ENCODE measurements at regions not wholly inside any gene's neighbourhood (a gene's known extent, or its start where the extent isn't known, plus 50 kb on each side); places are given as distances from the start of the nearest gene placed in this dataset.
"Not testable (repeated sequence)": the region's sequence is repeated elsewhere in the genome, so short reads cannot be mapped to it uniquely, and the experiment has no call there.

DNA sequence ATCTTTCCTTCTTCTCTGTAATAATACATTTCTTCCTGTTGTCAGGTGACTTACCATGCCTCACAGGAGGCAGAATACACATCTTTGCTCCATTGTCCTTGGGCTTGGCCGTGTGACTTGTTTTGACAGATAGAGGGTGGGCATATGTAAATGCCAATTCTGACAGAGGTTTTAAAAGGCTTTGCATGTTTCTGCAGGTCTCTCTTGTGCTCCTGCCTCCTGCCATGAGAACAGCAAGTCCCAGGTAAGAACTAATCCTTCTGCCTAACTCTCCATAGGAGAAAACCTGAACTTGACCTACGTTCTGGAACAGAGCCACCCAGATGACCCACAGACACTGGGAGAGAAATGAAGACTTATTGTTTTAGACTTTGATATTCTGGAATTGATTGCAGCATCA is 88.7 kb upstream of the TNFSF11 start:
- DNase-seq: no peak

DNA sequence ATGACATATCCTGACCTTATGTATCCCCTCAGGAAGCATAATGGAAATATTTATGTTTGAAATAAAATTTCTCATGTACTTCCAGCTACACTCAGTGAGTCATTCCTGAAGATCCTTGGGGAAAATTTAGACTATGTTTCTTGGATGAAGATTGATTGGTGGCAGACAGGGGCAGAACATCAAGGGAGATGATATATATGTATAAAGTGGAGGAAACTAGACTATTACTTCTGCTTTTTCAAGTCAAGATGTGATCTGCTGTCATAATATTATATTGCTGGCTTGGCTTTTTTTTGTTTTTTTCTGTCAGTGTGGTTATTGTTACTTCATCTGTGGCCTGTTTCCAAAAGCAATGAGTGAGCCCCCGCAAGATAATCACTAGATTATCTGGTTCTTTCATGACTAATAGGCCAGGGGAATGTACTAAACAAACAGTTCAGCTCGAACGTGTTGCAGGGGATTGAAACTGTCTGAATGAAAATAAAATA is 87.2 kb upstream of the TNFSF11 start:
- no peak for DNase-seq

DNA sequence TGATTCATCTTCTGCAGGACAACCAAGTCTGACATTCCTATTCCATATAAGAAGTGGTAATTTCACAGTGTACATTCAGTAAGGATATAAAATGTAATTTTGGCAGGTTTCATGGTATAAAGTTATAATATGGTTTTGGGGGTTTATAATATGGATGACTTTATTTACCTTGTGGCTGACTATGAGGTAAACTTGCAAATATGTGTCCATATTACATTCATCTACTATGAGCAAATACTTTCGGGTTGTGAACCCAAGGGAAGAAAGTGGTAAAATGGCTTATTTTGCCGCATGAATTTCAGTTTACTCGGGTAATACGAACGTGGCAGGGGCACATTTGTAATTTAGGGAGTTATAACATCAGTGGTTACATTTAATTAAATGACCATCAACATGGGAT is 86.7 kb upstream of the TNFSF11 start:
- DNase-seq: no peak

DNA sequence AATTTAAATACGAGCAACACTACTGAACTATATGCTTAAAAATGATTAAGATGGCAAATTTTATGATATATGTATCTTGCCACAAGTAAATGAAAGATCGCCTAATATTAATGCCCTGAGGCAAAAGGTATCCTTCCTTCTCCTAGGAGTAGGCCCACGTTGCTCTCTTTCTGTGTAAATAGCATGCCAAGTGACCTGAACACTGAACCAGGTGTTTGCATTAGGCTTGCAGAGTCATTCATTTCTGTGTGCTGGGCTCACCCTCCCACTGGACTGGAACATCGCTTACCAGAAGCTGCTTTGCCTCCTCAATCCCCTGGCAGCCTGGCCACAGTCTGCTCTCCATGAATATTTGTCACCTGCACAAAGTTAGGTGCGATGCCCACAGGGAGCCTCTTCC is 83.3 kb upstream of the TNFSF11 start:
- DNase-seq: no peak

DNA sequence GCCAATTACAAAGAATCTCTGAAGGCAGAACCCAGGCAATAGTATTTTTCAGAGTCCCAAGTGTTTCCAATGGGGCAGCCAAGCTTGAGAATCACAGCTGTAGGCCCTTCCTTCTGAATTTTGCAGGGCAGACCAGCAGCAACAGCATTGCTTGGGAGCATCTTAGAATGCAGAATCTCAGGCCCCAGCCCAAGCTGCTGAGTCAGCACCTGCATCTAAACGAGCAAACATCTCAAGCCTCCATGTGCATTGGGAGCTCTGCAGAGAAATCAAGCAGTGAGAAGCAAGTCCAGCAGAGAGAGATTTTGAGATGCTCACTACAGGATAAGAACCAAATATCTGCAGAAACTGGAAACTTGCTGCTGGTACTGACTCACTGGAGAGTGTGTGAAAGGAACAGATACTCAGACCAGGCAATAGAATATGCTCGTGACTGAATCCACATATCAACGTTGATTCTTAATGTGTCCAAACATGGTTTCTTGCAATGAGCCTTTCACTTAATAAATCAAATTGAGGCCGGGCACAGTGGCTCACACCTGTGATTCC is 81.5 kb upstream of the TNFSF11 start:
- DNase-seq: no peak

DNA sequence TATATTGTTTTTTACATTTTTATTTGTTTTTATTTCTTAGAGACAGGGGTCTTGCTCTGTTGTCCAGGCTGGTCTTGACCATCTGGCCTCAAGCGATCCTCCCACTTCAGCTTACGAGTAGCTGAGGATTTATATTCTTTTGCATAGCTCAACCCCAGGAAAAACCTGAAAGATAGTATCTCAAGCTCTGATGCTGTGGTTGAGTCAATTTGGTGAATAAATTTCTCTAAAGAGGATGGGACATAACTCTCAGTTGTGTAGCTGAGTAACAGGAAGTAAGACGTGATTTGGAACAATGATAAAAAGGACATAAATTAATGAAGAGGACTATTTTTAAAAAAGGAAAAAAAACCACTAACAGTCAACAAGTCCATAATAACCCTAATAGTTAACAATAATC is 79.8 kb upstream of the TNFSF11 start:
- no peak for DNase-seq

DNA sequence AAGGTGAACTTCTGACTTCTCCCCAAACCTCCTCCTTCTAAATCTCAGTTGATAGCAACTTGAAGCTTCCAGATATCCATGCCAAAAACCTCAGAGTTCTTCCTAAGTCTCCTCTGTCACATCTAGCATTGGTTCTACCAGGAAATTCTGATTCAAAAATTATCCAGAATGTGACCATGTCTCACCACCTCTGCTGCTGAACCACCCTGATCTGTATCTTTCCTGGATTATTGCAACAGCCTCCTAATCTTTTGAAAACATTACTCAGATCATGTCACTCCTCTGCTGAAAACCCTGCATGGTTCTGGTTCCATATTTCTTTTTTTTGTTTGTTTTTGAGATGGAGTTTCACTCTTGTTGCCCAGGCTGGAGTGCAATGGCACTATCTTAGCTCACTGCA is 78.7 kb upstream of the TNFSF11 start:
- DNase-seq: no peak

GRCh38 chr13:42495751-42496150 is 78.2 kb upstream of the TNFSF11 start:
- no peak for DNase-seq

- not testable (repeated sequence) for DNase-seq
These were observed 76.9 kb upstream of the TNFSF11 start for GRCh38 chr13:42496926-42497554.

DNA sequence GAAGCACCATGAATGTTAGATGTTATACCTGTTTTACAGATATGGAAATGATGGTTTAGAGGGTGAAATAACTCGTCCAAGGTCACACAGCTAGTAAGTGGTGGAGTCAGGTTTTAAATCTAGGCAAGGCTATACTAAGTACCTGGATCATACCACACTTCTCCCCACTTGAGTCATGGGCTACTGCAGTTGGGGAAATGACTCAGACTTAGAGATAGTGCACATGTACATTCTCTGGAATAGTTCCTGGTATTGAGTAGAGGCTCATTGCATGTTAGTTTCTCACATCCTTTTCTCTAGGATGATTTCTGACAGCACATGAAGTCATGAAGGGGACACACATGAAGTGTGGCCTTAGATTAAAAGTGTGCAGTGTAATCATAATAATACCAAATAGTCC is 76.2 kb upstream of the TNFSF11 start:
- no peak for DNase-seq

DNA sequence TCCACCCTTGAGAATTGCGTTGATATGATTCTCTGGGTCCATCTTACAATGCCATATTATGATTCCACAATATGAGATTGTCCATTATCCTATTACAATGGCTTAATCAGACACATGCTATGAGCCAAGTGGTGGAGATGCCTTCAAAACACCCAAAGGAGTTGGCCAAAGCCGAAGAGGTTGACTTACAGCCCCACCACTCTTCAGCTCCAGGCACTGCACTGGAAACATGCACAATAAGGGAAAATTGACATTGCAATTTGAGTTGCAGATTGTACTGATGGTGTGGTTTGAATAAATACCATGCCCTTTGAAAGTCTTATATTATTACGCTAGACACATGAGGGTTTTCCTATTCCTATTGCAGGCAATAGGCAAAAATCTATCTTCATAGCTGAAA is 75.4 kb upstream of the TNFSF11 start:
- DNase-seq: peak; percentile 27

Measured in NCI-H82 (cell line).